ENCODE measurements at regions not wholly inside any gene's neighbourhood (a gene's known extent, or its start where the extent isn't known, plus 50 kb on each side); places are given as distances from the start of the nearest gene placed in this dataset.

GRCh38 chr4:147367891-147368290, 113.0 kb upstream of the EDNRA start (continued):
- TF ChIP-seq JUN (IDR thresholded peaks at IDR 0.05; ENCODE audit: low read depth, low read length) = no peak

- Histone ChIP-seq H3K9ac (replicated peaks in 1 of 4; ENCODE audit: extremely low read depth in 1 of 4, low read depth in 3 of 4, low read length in 3 of 4) (no peak overlapping the region), H3K27me3 (replicated peaks in 1 of 4; ENCODE audit: control insufficient read depth in 3 of 4, extremely low read depth in 1 of 4, insufficient read depth in 3 of 4, low read length in 3 of 4) (no peaks in the 10 kb centered on the region), H4K91ac (replicated peaks; ENCODE audit: insufficient read length, low read length) (no peak overlapping the region), H3K23me2 (ENCODE audit: low read depth, low read length) (peaks cover 2% of the 10 kb centered on the region; the same call in 1 of the 2 replicates), H3K9me3 (ENCODE audit: insufficient read depth in 2 of 2, low read depth in 1 of 2, low read length in 1 of 2) (peaks cover 6 to 9% of the 10 kb centered on the region in 2 experiments; a peak in 3 of 4 replicates), H3K4me2 (ENCODE audit: insufficient read depth in 1 of 2, low read depth in 2 of 2, low read length in 2 of 2) (no peak overlapping the region), H4K5ac (ENCODE audit: insufficient read length, low read depth, low read length) (no peak overlapping the region), H2BK120ac (replicated peaks; ENCODE audit: low read depth, low read length) (no peak overlapping the region), H4K20me1 (replicated peaks in 1 of 2; ENCODE audit: control insufficient read depth in 1 of 2, insufficient read depth in 2 of 2, low read length in 2 of 2) (no peaks in the 10 kb centered on the region), H3K36me3 (ENCODE audit: control insufficient read depth in 2 of 4, insufficient read depth in 4 of 4, low read length in 3 of 4) (no peaks in the 10 kb centered on the region), H3K23ac (ENCODE audit: insufficient read length) (no peak overlapping the region), H4K8ac (ENCODE audit: extremely low read depth, insufficient read depth, low read length) (no peak overlapping the region), H3K56ac (replicated peaks; ENCODE audit: insufficient read length, low read depth, low read length) (no peak overlapping the region), H2BK20ac (ENCODE audit: low read length) (no peak overlapping the region), H2AK5ac (ENCODE audit: low read depth, low read length) (no peak overlapping the region), H3K79me1 (ENCODE audit: low read depth, low read length) (no peaks in the 10 kb centered on the region), H3K18ac (ENCODE audit: extremely low read depth, low read length) (no peak overlapping the region), H3K14ac (ENCODE audit: insufficient read length) (no peak overlapping the region), H2BK5ac (ENCODE audit: low read depth, low read length) (no peak overlapping the region), H3K79me2 (ENCODE audit: control insufficient read depth in 1 of 2, insufficient read depth in 2 of 2, low read length in 2 of 2) (no peaks in the 10 kb centered on the region), H3K4me3 (ENCODE audit: extremely low read depth in 1 of 4, insufficient read depth in 2 of 4, low read depth in 3 of 4, low read length in 4 of 4) (no peak overlapping the region), H3K27ac (ENCODE audit: low read depth, low read length) (no peak overlapping the region), H2AFZ (ENCODE audit: low read length) (no peak overlapping the region), H2BK12ac (ENCODE audit: low read depth, low read length) (no peak overlapping the region), H3K4me1 (replicated peaks in 1 of 4; ENCODE audit: control insufficient read depth in 3 of 4, insufficient read depth in 4 of 4, low read length in 3 of 4) (no peaks in the 10 kb centered on the region), H3K4ac (replicated peaks; ENCODE audit: insufficient read length, low read depth, low read length) (no peak overlapping the region), H2BK15ac (ENCODE audit: low read length) (no peak overlapping the region)
- CTCF ChIA-PET (ENCODE audit: partially characterized antibody) = no interaction called here
- no peak for DNase-seq (ENCODE audit: low read depth in 1 of 2, low spot score in 2 of 2)
- POLR2A ChIA-PET (ENCODE audit: partially characterized antibody) = no interaction called here
- TF ChIP-seq MAFK (IDR thresholded peaks at IDR 0.05; ENCODE audit: low read depth, low read length) = no peak
- TF ChIP-seq NANOG (IDR thresholded peaks at IDR 0.05; ENCODE audit: insufficient read depth, low read depth, low read length, poor library complexity, severe bottlenecking) = no peak
- no peak for TF ChIP-seq SP2 (IDR thresholded peaks at IDR 0.05; ENCODE audit: low read length)
- no peak for TF ChIP-seq SRF (IDR thresholded peaks at IDR 0.05; ENCODE audit: low read depth, low read length)
- no peak for TF ChIP-seq POLR2A (IDR thresholded peaks at IDR 0.05; ENCODE audit: control extremely low read depth in 1 of 2, low read depth in 2 of 2, low read length in 2 of 2)
- TF ChIP-seq GABPA (IDR thresholded peaks at IDR 0.05; ENCODE audit: borderline replicate concordance, insufficient read depth, low read length) = no peak
- no peak for TF ChIP-seq TBP (IDR thresholded peaks at IDR 0.05; ENCODE audit: low read depth, low read length)
- FAIRE-seq = no peak
Observed at GRCh38 chr4:147368948-147369347, 111.9 kb upstream of the EDNRA start.
